Panc1 (cell line): ENCODE measurements at regions not wholly inside any gene's neighbourhood (a gene's known extent, or its start where the extent isn't known, plus 50 kb on each side); places are given as distances from the start of the nearest gene placed in this dataset.

ENCODE experiments used
- ATAC-seq: fragments of 200-7000 bp; cut with Tn5 transposase; 2 replicates; pipeline ENCODE4 v1.9.1; 2020; ENCODE audit warnings: mild to moderate bottlenecking, moderate library complexity
- BruUV-seq: library from RNA; stranded (reverse); fragments of 400-500 nt; replicated peaks from 2 replicates; lab custom pipeline; 2021; lab: Mats Ljungman, UMichigan
- CTCF ChIA-PET: fragments of 300-600 bp; sonication (Branson Sonifier 250); formaldehyde crosslinking; loops from one replicate; lab custom pipeline; 2022; ENCODE audit warnings: antibody characterized with exemption; lab: Charles Lee
- POLR2A ChIA-PET: fragments of 300-600 bp; sonication (Branson Sonifier 250); formaldehyde crosslinking; loops from one replicate; lab custom pipeline; 2022; ENCODE audit warnings: antibody characterized with exemption; lab: Charles Lee
- DNase-seq: peaks from one replicate; pipeline ENCODE4 v3.0.0-alpha.2; 2010; ENCODE audit warnings: low read depth, low spot score
- H3K27ac ChIP-seq: 2 replicates; pipeline ENCODE4 v1.5.1; 2011; ENCODE audit warnings: mild to moderate bottlenecking, low read length, inconsistent platforms
- H3K27me3 ChIP-seq: fragments of 200-500 bp; sonication (Bioruptor generic); 2 replicates; pipeline ENCODE4 v1.6.0; 2014; ENCODE audit warnings: low read length, inconsistent platforms; ENCODE audit not compliant: control insufficient read depth, insufficient read depth
- H3K36me3 ChIP-seq: fragments of 200-500 bp; sonication (Bioruptor generic); 2 replicates; pipeline ENCODE4 v1.5.1; 2014; ENCODE audit warnings: inconsistent platforms, mild to moderate bottlenecking, low read length, moderate library complexity; ENCODE audit not compliant: control insufficient read depth, insufficient read depth
- H3K4me1 ChIP-seq: 2 replicates; pipeline ENCODE4 v1.5.1; 2011; ENCODE audit warnings: inconsistent platforms, mild to moderate bottlenecking, low read length, moderate library complexity; ENCODE audit not compliant: control insufficient read depth, insufficient read depth
- H3K4me3 ChIP-seq, 2 experiments: 2 replicates each; pipeline ENCODE4 v1.5.1; 2011 to 2012; ENCODE audit warnings: low read depth in 2 of 2, low read length in 2 of 2, mild to moderate bottlenecking in 2 of 2, inconsistent platforms in 1 of 2, moderate library complexity in 1 of 2
- H3K9me3 ChIP-seq: fragments of 200-500 bp; sonication (Bioruptor generic); 2 replicates; pipeline ENCODE4 v1.5.1; 2014; ENCODE audit warnings: low read depth, mild to moderate bottlenecking, inconsistent platforms, low read length, moderate library complexity; ENCODE audit not compliant: control insufficient read depth, insufficient read depth
- CTCF ChIP-seq: fragments of 450-650 bp; IDR thresholded peaks from 2 replicates; pipeline ENCODE4 v1.5.1; 2017; ENCODE audit warnings: mild to moderate bottlenecking
- POLR2AphosphoS5 ChIP-seq: IDR thresholded peaks from 2 replicates; pipeline ENCODE4 v1.6.1; 2012; ENCODE audit warnings: mild to moderate bottlenecking, low read depth, low read length, moderate library complexity
- REST ChIP-seq, 2 experiments: IDR thresholded peaks; 2 replicates each; pipeline ENCODE4 v1.6.1; 2011 to 2012; ENCODE audit warnings: low read depth in 2 of 2, control low read depth in 1 of 2, low read length in 1 of 2, mild to moderate bottlenecking in 1 of 2, moderate library complexity in 1 of 2; ENCODE audit not compliant: insufficient read depth in 1 of 2
- SIN3A ChIP-seq: IDR thresholded peaks from 2 replicates; pipeline ENCODE4 v1.6.1; 2012; ENCODE audit warnings: low read depth, mild to moderate bottlenecking, low read length, moderate library complexity, borderline replicate concordance; ENCODE audit not compliant: insufficient read depth
- TCF7L2 ChIP-seq: IDR thresholded peaks from 2 replicates; pipeline ENCODE4 v1.6.1; 2011; ENCODE audit warnings: mild to moderate bottlenecking, low read depth, low read length, inconsistent platforms
- in situ Hi-C: cut with HindIII; loops from 2 replicates; pipeline ENCODE4 v1.10.0; 2016; ENCODE audit warnings: low sequenced_read_pairs, low pct_unique_long_range_greater_than_20kb
- intact Hi-C: fragments of 100-400 bp; cut with micrococcal nuclease; formaldehyde crosslinking; loops from one replicate; pipeline ENCODE4 v1.10.0; 2022; ENCODE audit not compliant: unreplicated experiment

- TF ChIP-seq TCF7L2, result no peak
- TF ChIP-seq CTCF, result no peak
- no peak for TF ChIP-seq REST (IDR thresholded peaks at IDR 0.05; ENCODE audit: insufficient read depth in 1 of 2, low read depth in 2 of 2, low read length in 1 of 2)
- no peak for TF ChIP-seq SIN3A
- no peak for TF ChIP-seq POLR2AphosphoS5
- Histone ChIP-seq H3K27me3 (no peaks in the 10 kb centered on the region), H3K27ac (no peak overlapping the region), H3K4me3 (no peak overlapping the region), H3K4me1 (no peaks in the 10 kb centered on the region), H3K9me3 (peaks cover 8% of the 10 kb centered on the region; the same call in 1 of the 2 replicates), H3K36me3 (no peaks in the 10 kb centered on the region)
- POLR2A ChIA-PET, result no interaction called here
- in situ Hi-C loops (no loop called here), intact Hi-C loops (no loop called here)
- BruUV-seq, result no TSS peak
- DNase-seq, result no peak
- no peak for ATAC-seq
- CTCF ChIA-PET, result no interaction called here
Observed at GRCh38 chr5:25754895-25755294, 1110.1 kb upstream of the CDH10 start.

- H3K4me1 ChIP-seq, result no peaks in the 10 kb centered on the region
- POLR2A ChIA-PET, result no interaction called here
- no peak for TF ChIP-seq REST (IDR thresholded peaks at IDR 0.05; ENCODE audit: insufficient read depth in 1 of 2, low read depth in 2 of 2, low read length in 1 of 2)
- no peak for TF ChIP-seq POLR2AphosphoS5
- no peaks in the 10 kb centered on the region for H3K27me3 ChIP-seq
- no peak overlapping the region for H3K4me3 ChIP-seq
- CTCF ChIA-PET, result no interaction called here
- ATAC-seq (no peak), DNase-seq (no peak)
- peaks cover 3% of the 10 kb centered on the region; the same call in 1 of the 2 replicates for H3K9me3 ChIP-seq
- BruUV-seq, result no TSS peak
- intact Hi-C loops, result no loop called here
- no peaks in the 10 kb centered on the region for H3K36me3 ChIP-seq
- in situ Hi-C loops, result no loop called here
- no peak overlapping the region for H3K27ac ChIP-seq
Observed at GRCh38 chr5:25744908-25745307, 1100.1 kb upstream of the CDH10 start.
